WTC11 (cell line): ENCODE measurements at regions not wholly inside any gene's neighbourhood (a gene's known extent, or its start where the extent isn't known, plus 50 kb on each side); places are given as distances from the start of the nearest gene placed in this dataset.

Source experiments
- ATAC-seq: fragments of 200-7000 bp; cut with Tn5 transposase; 2 replicates; pipeline ENCODE4 v1.10.0; 2021; ENCODE audit warnings: mild to moderate bottlenecking, moderate library complexity
- CTCF ChIA-PET: fragments of 300-600 bp; sonication (Branson Sonifier 250); formaldehyde crosslinking; loops from one replicate; lab custom pipeline; 2021; ENCODE audit warnings: antibody characterized with exemption; lab: Charles Lee
- POLR2A ChIA-PET: fragments of 350-600 bp; sonication (Branson Sonifier 250); formaldehyde crosslinking; loops from one replicate; lab custom pipeline; 2021; ENCODE audit warnings: antibody characterized with exemption; lab: Charles Lee
- DNase-seq: peaks from one replicate; pipeline ENCODE4 v3.0.0; 2021; ENCODE audit warnings: low spot score
- H3K27ac Mint-ChIP-seq: 2 replicates; pipeline ENCODE4 v1.8.0; 2021; ENCODE audit warnings: mixed read lengths
- H3K27me3 Mint-ChIP-seq: 2 replicates; pipeline ENCODE4 v1.8.0; 2021; ENCODE audit warnings: low read depth, mild to moderate bottlenecking, moderate library complexity, mixed read lengths
- H3K36me3 Mint-ChIP-seq: 2 replicates; pipeline ENCODE4 v1.8.0; 2021; ENCODE audit warnings: mixed read lengths
- H3K4me1 Mint-ChIP-seq: 2 replicates; pipeline ENCODE4 v1.8.0; 2022; ENCODE audit warnings: mixed read lengths
- H3K4me3 Mint-ChIP-seq: 2 replicates; pipeline ENCODE4 v1.8.0; 2021; ENCODE audit warnings: mild to moderate bottlenecking, moderate library complexity, mixed read lengths
- H3K9me3 Mint-ChIP-seq: 2 replicates; pipeline ENCODE4 v1.8.0; 2021; ENCODE audit warnings: mixed read lengths
- ATF1 ChIP-seq: sonication (generic); formaldehyde crosslinking; IDR thresholded peaks from 2 replicates; pipeline ENCODE4 v1.8.1; 2023; ENCODE audit warnings: mild to moderate bottlenecking, moderate library complexity, missing genetic modification reagents
- GABPB1 ChIP-seq: sonication (generic); formaldehyde crosslinking; IDR thresholded peaks from 2 replicates; pipeline ENCODE4 v1.8.1; 2023; ENCODE audit warnings: mild to moderate bottlenecking, missing genetic modification reagents
- HMGA2 ChIP-seq: fragments of 250-450 bp; sonication (Bioruptor Pico); IDR thresholded peaks from 2 replicates; pipeline ENCODE4 v1.4.0; 2021; ENCODE audit warnings: mild to moderate bottlenecking, moderate library complexity
- MAX ChIP-seq: sonication (generic); formaldehyde crosslinking; IDR thresholded peaks from 2 replicates; pipeline ENCODE4 v1.8.0; 2022; ENCODE audit warnings: mild to moderate bottlenecking, missing genetic modification reagents
- NFYB ChIP-seq: sonication (generic); formaldehyde crosslinking; conservative IDR thresholded peaks from 2 replicates; pipeline ENCODE4 v1.8.0; 2022; ENCODE audit warnings: low read depth, missing genetic modification reagents
- NR1H2 ChIP-seq: sonication (generic); formaldehyde crosslinking; IDR thresholded peaks from 2 replicates; pipeline ENCODE4 v1.9.0; 2021; ENCODE audit warnings: mild to moderate bottlenecking, moderate library complexity, missing genetic modification reagents
- NR3C1 ChIP-seq: sonication (generic); formaldehyde crosslinking; conservative IDR thresholded peaks from 2 replicates; pipeline ENCODE4 v1.8.1; 2023; ENCODE audit warnings: low read depth, mild to moderate bottlenecking, missing genetic modification reagents
- RELA ChIP-seq: sonication (generic); formaldehyde crosslinking; IDR thresholded peaks from 2 replicates; pipeline ENCODE4 v1.8.1; 2022; ENCODE audit warnings: missing genetic modification reagents, mild to moderate bottlenecking, borderline replicate concordance
- RORB ChIP-seq: fragments of 250-450 bp; sonication (Bioruptor Pico); IDR thresholded peaks from 2 replicates; pipeline ENCODE4 v1.9.0; 2021; ENCODE audit warnings: mild to moderate bottlenecking
- SOX15 ChIP-seq: fragments of 250-450 bp; sonication (Bioruptor Pico); IDR thresholded peaks from 2 replicates; pipeline ENCODE4 v1.9.0; 2021; ENCODE audit warnings: mild to moderate bottlenecking
- SP1 ChIP-seq: sonication (generic); formaldehyde crosslinking; conservative IDR thresholded peaks from 2 replicates; pipeline ENCODE4 v1.8.1; 2022; ENCODE audit warnings: missing genetic modification reagents
- ZNF317 ChIP-seq: sonication (generic); formaldehyde crosslinking; IDR thresholded peaks from 2 replicates; pipeline ENCODE4 v1.8.1; 2023; ENCODE audit warnings: low read depth, mild to moderate bottlenecking, moderate library complexity, missing genetic modification reagents, borderline replicate concordance
- ZNF512 ChIP-seq: sonication (generic); formaldehyde crosslinking; IDR thresholded peaks from 2 replicates; pipeline ENCODE4 v1.8.1; 2022; ENCODE audit warnings: missing genetic modification reagents, borderline replicate concordance
- TF ChIP-seq, protein P1 (sequence below): sonication (generic); formaldehyde crosslinking; IDR thresholded peaks from 2 replicates; pipeline ENCODE4 v1.8.0; 2022; ENCODE audit warnings: mild to moderate bottlenecking, missing genetic modification reagents
- TF ChIP-seq, protein P2 (sequence below): sonication (generic); formaldehyde crosslinking; IDR thresholded peaks from 2 replicates; pipeline ENCODE4 v1.8.1; 2023; ENCODE audit warnings: mild to moderate bottlenecking, missing genetic modification reagents, moderate library complexity
- TF ChIP-seq, protein P3 (sequence below): fragments of 250-450 bp; sonication (Bioruptor Pico); IDR thresholded peaks from 2 replicates; pipeline ENCODE4 v1.9.0; 2021; ENCODE audit warnings: mild to moderate bottlenecking

- no peaks in the 10 kb centered on the region; the same call in 1 of the 2 replicates for H3K27me3 Mint-ChIP-seq
- ATAC-seq (no peak), DNase-seq (no peak)
- H3K36me3 Mint-ChIP-seq = peaks cover 22% of the 10 kb centered on the region
- no peak overlapping the region for H3K27ac Mint-ChIP-seq
- H3K4me3 Mint-ChIP-seq = no peak overlapping the region
- POLR2A ChIA-PET = no interaction called here
- CTCF ChIA-PET = no interaction called here
- no peaks in the 10 kb centered on the region for H3K4me1 Mint-ChIP-seq
- H3K9me3 Mint-ChIP-seq = peaks cover 34% of the 10 kb centered on the region
- no peak for TF ChIP-seq ZNF317
- TF ChIP-seq HMGA2 (CRISPR knock-in tag) = no peak
- no peak for TF ChIP-seq RORB
These were observed 222.1 kb downstream of the PARM1 start for GRCh38 chr4:75154994-75155393.

- DNase-seq (no peak), ATAC-seq (no peak)
- TF ChIP-seq, protein P1, sequence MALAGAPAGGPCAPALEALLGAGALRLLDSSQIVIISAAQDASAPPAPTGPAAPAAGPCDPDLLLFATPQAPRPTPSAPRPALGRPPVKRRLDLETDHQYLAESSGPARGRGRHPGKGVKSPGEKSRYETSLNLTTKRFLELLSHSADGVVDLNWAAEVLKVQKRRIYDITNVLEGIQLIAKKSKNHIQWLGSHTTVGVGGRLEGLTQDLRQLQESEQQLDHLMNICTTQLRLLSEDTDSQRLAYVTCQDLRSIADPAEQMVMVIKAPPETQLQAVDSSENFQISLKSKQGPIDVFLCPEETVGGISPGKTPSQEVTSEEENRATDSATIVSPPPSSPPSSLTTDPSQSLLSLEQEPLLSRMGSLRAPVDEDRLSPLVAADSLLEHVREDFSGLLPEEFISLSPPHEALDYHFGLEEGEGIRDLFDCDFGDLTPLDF = no peak
- TF ChIP-seq ZNF512 (CRISPR knock-in tag) (no peak), NR3C1 (CRISPR knock-in tag) (no peak), ATF1 (CRISPR knock-in tag) (no peak), RELA (CRISPR knock-in tag) (no peak), GABPB1 (CRISPR knock-in tag) (no peak), NR1H2 (CRISPR knock-in tag) (no peak), SOX15 (CRISPR knock-in tag) (no peak)
- TF ChIP-seq, protein P2, sequence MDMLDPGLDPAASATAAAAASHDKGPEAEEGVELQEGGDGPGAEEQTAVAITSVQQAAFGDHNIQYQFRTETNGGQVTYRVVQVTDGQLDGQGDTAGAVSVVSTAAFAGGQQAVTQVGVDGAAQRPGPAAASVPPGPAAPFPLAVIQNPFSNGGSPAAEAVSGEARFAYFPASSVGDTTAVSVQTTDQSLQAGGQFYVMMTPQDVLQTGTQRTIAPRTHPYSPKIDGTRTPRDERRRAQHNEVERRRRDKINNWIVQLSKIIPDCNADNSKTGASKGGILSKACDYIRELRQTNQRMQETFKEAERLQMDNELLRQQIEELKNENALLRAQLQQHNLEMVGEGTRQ (CRISPR knock-in tag) = no peak
- TF ChIP-seq, protein P3, sequence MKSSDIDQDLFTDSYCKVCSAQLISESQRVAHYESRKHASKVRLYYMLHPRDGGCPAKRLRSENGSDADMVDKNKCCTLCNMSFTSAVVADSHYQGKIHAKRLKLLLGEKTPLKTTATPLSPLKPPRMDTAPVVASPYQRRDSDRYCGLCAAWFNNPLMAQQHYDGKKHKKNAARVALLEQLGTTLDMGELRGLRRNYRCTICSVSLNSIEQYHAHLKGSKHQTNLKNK (CRISPR knock-in tag) = no peak
- Mint-ChIP-seq H3K27ac (no peak overlapping the region), H3K27me3 (no peaks in the 10 kb centered on the region; the same call in none of the 2 replicates), H3K4me1 (peaks cover 19% of the 10 kb centered on the region), H3K4me3 (no peak overlapping the region), H3K36me3 (no peaks in the 10 kb centered on the region), H3K9me3 (peaks cover 9% of the 10 kb centered on the region)
- ChIA-PET CTCF (no interaction called here), POLR2A (no interaction called here)
These were observed 213.3 kb downstream of the PARM1 start for GRCh38 chr4:75146223-75146622.

- DNase-seq = no peak
- H3K36me3 Mint-ChIP-seq = no peaks in the 10 kb centered on the region
- H3K4me1 Mint-ChIP-seq = peaks cover 19% of the 10 kb centered on the region
- CTCF ChIA-PET = interaction anchor here (1.6 kb wide), 1 partner anchor 270 kb away, joined by 3 read pairs; no protein-coding TSS in a partner anchor
- peaks cover 9% of the 10 kb centered on the region for H3K9me3 Mint-ChIP-seq
- no peaks in the 10 kb centered on the region; the same call in 1 of the 2 replicates for H3K27me3 Mint-ChIP-seq
- no peak overlapping the region for H3K4me3 Mint-ChIP-seq
- peak; percentile 69 for ATAC-seq
- POLR2A ChIA-PET = no interaction called here
- no peak overlapping the region for H3K27ac Mint-ChIP-seq
- TF ChIP-seq ZNF512 (CRISPR knock-in tag) (no peak), NR3C1 (CRISPR knock-in tag) (no peak), NFYB (no peak), MAX (CRISPR knock-in tag) (no peak), SP1 (CRISPR knock-in tag) (no peak)
These were observed 211.6 kb downstream of the PARM1 start for GRCh38 chr4:75144475-75144874.
